ENCODE measurements at regions not wholly inside any gene's neighbourhood (a gene's known extent, or its start where the extent isn't known, plus 50 kb on each side); places are given as distances from the start of the nearest gene placed in this dataset.

GRCh38 chr2:126467367-126468054, 188.4 kb upstream of the GYPC start:
- no peaks in the 10 kb centered on the region for H3K36me3 Mint-ChIP-seq
- H3K9me3 Mint-ChIP-seq = no peaks in the 10 kb centered on the region
- no peak for DNase-seq
- peak; percentile 61 to 87 for ATAC-seq (replicated peaks)
- H3K27ac Mint-ChIP-seq = no peak overlapping the region
- H3K4me3 Mint-ChIP-seq = no peak overlapping the region
- H3K27me3 Mint-ChIP-seq = peaks cover 3 to 6% of the 10 kb centered on the region in 2 donors
- no peaks in the 10 kb centered on the region for H3K4me1 Mint-ChIP-seq

DNA sequence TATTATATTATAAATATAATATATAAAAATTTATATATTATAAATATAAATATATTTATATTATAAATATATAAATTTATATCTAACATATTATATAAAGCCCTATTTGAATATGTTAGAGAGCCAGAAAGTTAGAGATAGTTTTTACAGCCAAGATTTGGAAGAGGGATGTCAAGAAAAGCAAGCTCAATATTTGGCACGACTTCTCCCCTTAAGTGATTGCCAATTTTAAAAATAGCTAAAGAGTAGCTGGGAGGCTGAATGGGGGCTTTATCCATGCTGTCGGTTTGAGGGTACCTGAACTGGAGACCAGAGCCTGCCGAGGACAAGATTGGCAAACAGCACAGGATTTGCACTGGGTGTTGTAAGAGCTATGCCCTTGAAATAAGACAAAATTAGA, 180.9 kb upstream of the GYPC start:
- no peak overlapping the region for H3K27ac Mint-ChIP-seq
- no peak overlapping the region for H3K4me3 Mint-ChIP-seq
- ATAC-seq (replicated peaks) (no peak), DNase-seq (no peak)
- H3K36me3 Mint-ChIP-seq = no peaks in the 10 kb centered on the region
- H3K9me3 Mint-ChIP-seq = peaks cover 0 to 6% of the 10 kb centered on the region in 2 donors
- H3K27me3 Mint-ChIP-seq = peaks cover 9 to 18% of the 10 kb centered on the region in 2 donors
- H3K4me1 Mint-ChIP-seq = no peaks in the 10 kb centered on the region

- no peak overlapping the region for H3K27ac Mint-ChIP-seq
- ATAC-seq (replicated peaks) (no peak), DNase-seq (no peak)
- H3K4me1 Mint-ChIP-seq = no peaks in the 10 kb centered on the region
- peaks cover 0 to 6% of the 10 kb centered on the region in 2 donors for H3K9me3 Mint-ChIP-seq
- peaks cover 9 to 18% of the 10 kb centered on the region in 2 donors for H3K27me3 Mint-ChIP-seq
- no peaks in the 10 kb centered on the region for H3K36me3 Mint-ChIP-seq
- no peak overlapping the region for H3K4me3 Mint-ChIP-seq
Observed at GRCh38 chr2:126476691-126477090, 179.3 kb upstream of the GYPC start.

DNA sequence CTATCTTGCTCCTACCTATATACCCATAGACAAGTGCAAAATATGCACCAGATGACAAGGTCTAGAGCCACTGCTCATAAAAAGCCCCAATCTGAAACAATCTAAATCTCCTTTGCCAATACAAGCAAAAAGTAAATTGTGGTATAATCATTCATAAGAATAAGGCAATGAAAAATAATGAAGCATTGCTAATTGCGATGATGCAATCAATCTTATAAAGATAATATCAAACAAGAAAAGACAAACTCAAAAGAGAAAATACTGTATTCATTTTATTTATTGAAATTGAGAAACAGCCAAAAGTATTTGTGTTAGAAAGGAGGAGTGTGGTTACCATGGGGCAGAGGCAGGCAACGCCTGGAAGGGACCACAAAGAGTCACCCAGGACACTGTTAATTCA, 175.9 kb upstream of the GYPC start:
- Mint-ChIP-seq H3K4me3 (no peak overlapping the region), H3K27ac (no peak overlapping the region), H3K4me1 (no peaks in the 10 kb centered on the region), H3K9me3 (peaks cover 0 to 3% of the 10 kb centered on the region in 2 donors), H3K36me3 (no peaks in the 10 kb centered on the region), H3K27me3 (peaks cover 0 to 3% of the 10 kb centered on the region in 2 donors)
- no peak for ATAC-seq (replicated peaks)
- DNase-seq = no peak

DNA sequence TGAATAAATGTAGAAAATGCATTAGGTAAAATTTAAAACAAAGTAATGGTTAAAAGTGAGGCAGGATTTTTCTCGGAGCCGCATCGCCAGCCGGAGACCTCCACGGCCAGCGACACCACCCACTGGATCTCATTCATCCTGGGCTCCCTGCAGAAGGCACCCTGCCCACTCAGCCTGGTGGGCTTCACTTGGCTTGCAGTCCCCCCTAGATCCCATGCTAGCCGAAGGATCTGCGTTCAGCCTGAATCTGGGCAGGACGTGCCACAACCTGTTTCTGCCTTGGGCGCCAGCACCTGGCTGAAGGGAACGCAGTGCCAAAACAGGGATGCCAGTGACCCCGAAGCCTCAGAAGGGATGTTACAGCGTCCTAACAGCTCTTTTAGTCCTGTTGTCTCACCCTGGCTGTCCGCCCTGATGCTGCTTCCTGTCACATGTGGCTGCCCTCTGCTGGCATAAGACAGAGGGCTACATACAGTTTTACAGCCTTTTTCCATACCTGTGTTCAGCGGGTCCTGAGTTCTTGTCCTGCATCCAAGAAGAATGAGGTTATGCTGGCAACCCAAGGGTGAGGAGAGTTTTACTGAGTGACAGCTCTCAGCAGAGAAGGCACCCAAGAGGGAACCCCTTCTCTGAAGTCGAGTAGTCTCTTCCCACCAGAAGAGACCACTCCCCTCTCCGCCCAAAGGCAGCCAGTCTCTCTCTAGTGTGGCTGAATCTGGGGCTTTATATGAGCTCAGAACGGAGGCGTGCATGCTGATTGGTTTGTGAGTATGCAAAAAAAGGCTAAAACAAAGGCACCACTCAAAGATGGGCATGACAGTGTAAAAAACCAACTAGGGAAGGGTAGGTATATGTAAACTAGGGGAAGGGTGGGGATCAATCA, 173.1 kb upstream of the GYPC start:
- Mint-ChIP-seq H3K4me1 (no peaks in the 10 kb centered on the region), H3K27me3 (peaks cover 0 to 6% of the 10 kb centered on the region in 2 donors), H3K9me3 (peaks cover 0 to 3% of the 10 kb centered on the region in 2 donors), H3K4me3 (no peak overlapping the region), H3K27ac (no peak overlapping the region), H3K36me3 (no peaks in the 10 kb centered on the region)
- DNase-seq (no peak), ATAC-seq (replicated peaks) (peak in 1 of 2 donors; percentile 46)

- ATAC-seq (replicated peaks) = no peak
- Mint-ChIP-seq H3K27me3 (no peaks in the 10 kb centered on the region), H3K27ac (no peak overlapping the region)
Observed at GRCh38 chr2:126494593-126494992, 161.4 kb upstream of the GYPC start.

GRCh38 chr2:126495189-126495588, 160.8 kb upstream of the GYPC start:
- Mint-ChIP-seq H3K9me3 (peaks cover 8 to 10% of the 10 kb centered on the region in 2 donors), H3K27me3 (no peaks in the 10 kb centered on the region), H3K4me1 (no peaks in the 10 kb centered on the region), H3K4me3 (no peak overlapping the region), H3K36me3 (no peaks in the 10 kb centered on the region), H3K27ac (no peak overlapping the region)
- ATAC-seq (replicated peaks) = no peak
- no peak for DNase-seq

More at GRCh38 chr2:126494593-126494992, 161.4 kb upstream of the GYPC start:
- DNase-seq = no peak
- no peaks in the 10 kb centered on the region for H3K36me3 Mint-ChIP-seq
- no peaks in the 10 kb centered on the region for H3K4me1 Mint-ChIP-seq
- H3K4me3 Mint-ChIP-seq = no peak overlapping the region
- H3K9me3 Mint-ChIP-seq = peaks cover 8 to 10% of the 10 kb centered on the region in 2 donors

DNA sequence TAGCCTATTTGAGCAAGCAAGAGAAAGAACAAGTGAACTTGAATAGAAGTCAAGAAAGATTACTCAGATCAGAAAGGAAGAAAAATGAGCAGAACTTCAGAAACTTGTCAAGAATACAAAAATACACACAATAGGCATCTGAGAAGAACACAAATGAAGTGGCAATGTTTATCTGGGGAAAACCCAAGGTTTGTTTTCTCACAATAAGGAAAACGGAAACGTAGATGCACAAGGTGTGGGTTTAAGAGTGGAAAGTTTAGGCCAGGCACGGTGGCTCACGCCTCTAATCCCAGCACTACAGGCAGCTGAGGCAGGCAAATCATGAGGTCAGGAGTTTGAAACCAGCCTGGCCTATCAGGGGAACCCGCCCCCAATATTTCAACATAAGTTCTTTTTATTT, 159.5 kb upstream of the GYPC start:
- H3K9me3 Mint-ChIP-seq = peaks cover 8 to 10% of the 10 kb centered on the region in 2 donors
- H3K27me3 Mint-ChIP-seq = no peaks in the 10 kb centered on the region
- no peak overlapping the region for H3K4me3 Mint-ChIP-seq
- peak overlapping the region; percentile 40 for H3K27ac Mint-ChIP-seq
- H3K36me3 Mint-ChIP-seq = no peaks in the 10 kb centered on the region
- H3K4me1 Mint-ChIP-seq = no peaks in the 10 kb centered on the region
- DNase-seq = no peak
- ATAC-seq (replicated peaks) = peak in 1 of 2 donors; percentile 61

DNA sequence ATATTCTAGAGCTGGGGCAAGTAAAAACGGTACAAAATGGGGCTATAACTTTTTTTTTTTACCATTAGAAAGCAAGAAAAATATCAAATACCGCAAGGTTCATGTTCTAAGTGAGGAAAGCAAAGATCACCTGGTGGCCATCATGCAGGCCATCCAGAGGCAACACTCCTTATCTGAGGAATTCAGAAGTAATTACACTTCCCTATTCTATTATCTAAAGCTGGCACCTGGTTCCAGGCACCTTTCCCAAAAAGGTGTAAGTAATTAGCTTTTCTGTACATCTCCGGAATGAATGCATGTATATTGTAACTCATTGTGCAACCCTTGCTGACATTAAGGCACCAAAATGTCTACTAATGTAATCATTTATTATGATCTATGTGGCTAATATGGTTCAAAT, 152.5 kb upstream of the GYPC start:
- no peak for ATAC-seq (replicated peaks)
- no peak for DNase-seq
- Mint-ChIP-seq H3K27ac (no peak overlapping the region), H3K27me3 (peaks cover 0 to 7% of the 10 kb centered on the region in 2 donors), H3K9me3 (no peaks in the 10 kb centered on the region), H3K4me1 (no peaks in the 10 kb centered on the region), H3K4me3 (no peak overlapping the region), H3K36me3 (no peaks in the 10 kb centered on the region)

DNA sequence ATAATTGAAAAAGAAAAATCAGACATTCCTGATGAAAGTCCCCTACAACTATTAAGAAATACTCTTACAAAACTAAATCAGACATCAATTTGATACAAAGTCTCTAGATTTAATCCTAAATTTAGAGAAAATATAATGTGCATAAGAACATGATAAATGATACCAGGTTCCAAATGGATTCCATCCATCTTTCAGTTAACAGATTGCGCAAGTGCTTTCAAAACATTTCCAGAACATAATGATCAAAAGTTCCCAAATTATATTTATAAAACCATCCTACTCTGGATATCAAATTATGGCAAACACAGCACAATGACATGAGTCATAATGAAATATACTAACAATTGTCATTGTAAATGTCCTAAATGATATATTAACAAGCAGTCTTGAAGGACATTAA, 151.0 kb upstream of the GYPC start:
- Mint-ChIP-seq H3K4me1 (no peaks in the 10 kb centered on the region), H3K27ac (no peak overlapping the region), H3K4me3 (no peak overlapping the region), H3K9me3 (no peaks in the 10 kb centered on the region), H3K27me3 (peaks cover 0 to 7% of the 10 kb centered on the region in 2 donors), H3K36me3 (no peaks in the 10 kb centered on the region)
- DNase-seq = no peak
- ATAC-seq (replicated peaks) = no peak

GRCh38 chr2:126506786-126507185, 149.2 kb upstream of the GYPC start:
- no peaks in the 10 kb centered on the region for H3K4me1 Mint-ChIP-seq
- peaks cover 6 to 7% of the 10 kb centered on the region in 2 donors for H3K27me3 Mint-ChIP-seq

GRCh38 chr2:126507425-126507911, 148.5 kb upstream of the GYPC start:
- Mint-ChIP-seq H3K9me3 (no peaks in the 10 kb centered on the region), H3K27ac (no peak overlapping the region), H3K36me3 (no peaks in the 10 kb centered on the region), H3K27me3 (peaks cover 6 to 7% of the 10 kb centered on the region in 2 donors), H3K4me3 (no peak overlapping the region), H3K4me1 (no peaks in the 10 kb centered on the region)
- DNase-seq (no peak), ATAC-seq (replicated peaks) (no peak)

More at GRCh38 chr2:126506786-126507185, 149.2 kb upstream of the GYPC start:
- H3K27ac Mint-ChIP-seq = no peak overlapping the region
- ATAC-seq (replicated peaks) (no peak), DNase-seq (no peak)
- H3K9me3 Mint-ChIP-seq = no peaks in the 10 kb centered on the region
- H3K4me3 Mint-ChIP-seq = no peak overlapping the region
- no peaks in the 10 kb centered on the region for H3K36me3 Mint-ChIP-seq

GRCh38 chr2:126510356-126510755, 145.6 kb upstream of the GYPC start:
- no peak for ATAC-seq (replicated peaks)
- no peak for DNase-seq
- no peaks in the 10 kb centered on the region for H3K4me1 Mint-ChIP-seq
- no peaks in the 10 kb centered on the region for H3K9me3 Mint-ChIP-seq
- no peak overlapping the region for H3K27ac Mint-ChIP-seq
- peaks cover 6 to 7% of the 10 kb centered on the region in 2 donors for H3K27me3 Mint-ChIP-seq
- no peaks in the 10 kb centered on the region for H3K36me3 Mint-ChIP-seq
- H3K4me3 Mint-ChIP-seq = no peak overlapping the region

DNA sequence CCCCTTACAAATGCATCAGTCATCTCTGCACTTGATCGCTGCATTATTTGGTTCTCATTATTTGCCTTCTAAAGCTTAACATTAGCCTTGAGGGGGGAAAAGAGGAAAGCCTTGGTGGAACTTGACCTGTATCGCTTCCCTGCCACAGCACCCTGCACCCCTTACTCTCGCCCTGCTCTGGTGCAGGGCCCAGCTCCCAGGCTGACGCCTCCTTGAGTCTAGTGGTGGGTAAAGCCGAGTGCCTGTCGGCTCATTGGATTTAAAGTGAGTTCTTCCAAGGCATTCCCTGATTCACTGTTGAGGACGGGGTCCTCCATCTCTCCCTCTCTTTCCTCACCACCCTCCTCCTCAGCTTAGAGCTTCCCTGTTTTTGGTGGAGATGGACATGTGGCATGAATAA, 145.0 kb upstream of the GYPC start:
- Mint-ChIP-seq H3K36me3 (no peaks in the 10 kb centered on the region), H3K27ac (no peak overlapping the region), H3K4me1 (no peaks in the 10 kb centered on the region), H3K4me3 (no peak overlapping the region), H3K27me3 (peaks cover 6 to 7% of the 10 kb centered on the region in 2 donors), H3K9me3 (no peaks in the 10 kb centered on the region)
- ATAC-seq (replicated peaks) (no peak), DNase-seq (no peak)

DNA sequence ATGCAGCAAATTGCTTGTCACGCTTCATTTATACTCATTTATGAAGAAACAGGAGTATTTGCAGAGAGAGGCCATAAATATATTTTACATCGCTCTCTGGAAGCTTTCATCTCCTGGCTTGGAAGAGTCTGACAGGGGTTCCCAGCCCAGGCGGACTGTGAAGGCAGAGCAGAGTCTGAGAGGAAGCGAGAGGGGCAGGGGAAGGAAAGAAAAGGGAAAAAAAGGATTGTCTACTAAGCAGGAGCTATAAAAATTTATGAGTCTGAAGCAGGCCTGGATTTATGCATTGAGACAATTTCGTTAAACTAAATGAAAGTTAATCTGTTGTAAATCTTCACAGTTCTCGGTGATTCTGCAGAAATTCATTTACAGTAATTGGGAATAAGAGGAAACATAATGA, 143.9 kb upstream of the GYPC start:
- Mint-ChIP-seq H3K4me3 (no peak overlapping the region), H3K27ac (no peak overlapping the region), H3K4me1 (no peaks in the 10 kb centered on the region), H3K27me3 (peaks cover 2 to 6% of the 10 kb centered on the region in 2 donors), H3K9me3 (no peaks in the 10 kb centered on the region), H3K36me3 (no peaks in the 10 kb centered on the region)
- no peak for ATAC-seq (replicated peaks)
- DNase-seq = no peak
